ENCODE measurements at regions not wholly inside any gene's neighbourhood (a gene's known extent, or its start where the extent isn't known, plus 50 kb on each side); places are given as distances from the start of the nearest gene placed in this dataset.
A peak's percentile ranks its signal among the peaks of the same experiment; 100 is the strongest.

- in situ Hi-C loops (cut with MboI; ENCODE audit: low sequenced_read_pairs, unreplicated experiment): loop anchor here (10.0 to 25.0 kb wide), 4 partner anchors 62 to 894 kb away; partner anchors contain the start of genes RSPH3 and TAGAP
- peak; percentile 82 for DNase-seq (ENCODE audit: low spot score)
- no peak for TF ChIP-seq CTCF (IDR thresholded peaks at IDR 0.05; ENCODE audit: borderline replicate concordance, control extremely low read depth, extremely low read depth, insufficient read depth, missing control alignments)
These were observed 61.9 kb upstream of the TAGAP start for GRCh38 chr6:159106627-159107241.

GRCh38 chr6:159105716-159106115, 60.9 kb upstream of the TAGAP start:
- TF ChIP-seq CTCF (IDR thresholded peaks at IDR 0.05; ENCODE audit: borderline replicate concordance, control extremely low read depth, extremely low read depth, insufficient read depth, missing control alignments): no peak
- in situ Hi-C loops (cut with MboI; ENCODE audit: low sequenced_read_pairs, unreplicated experiment): loop anchor here (10.0 to 25.0 kb wide), 4 partner anchors 61 to 893 kb away; partner anchors contain the start of genes RSPH3 and TAGAP
- DNase-seq (ENCODE audit: low spot score): no peak

GRCh38 chr6:159104931-159105330, 60.1 kb upstream of the TAGAP start:
- in situ Hi-C loops (cut with MboI; ENCODE audit: low sequenced_read_pairs, unreplicated experiment): loop anchor here (10.0 to 25.0 kb wide), 4 partner anchors 60 to 893 kb away; partner anchors contain the start of genes RSPH3 and TAGAP
- DNase-seq (ENCODE audit: low spot score): no peak
- no peak for TF ChIP-seq CTCF (IDR thresholded peaks at IDR 0.05; ENCODE audit: borderline replicate concordance, control extremely low read depth, extremely low read depth, insufficient read depth, missing control alignments)

- in situ Hi-C loops (cut with MboI; ENCODE audit: low sequenced_read_pairs, unreplicated experiment): loop anchor here (10.0 to 25.0 kb wide), 4 partner anchors 60 to 892 kb away; partner anchors contain the start of genes RSPH3 and TAGAP
- DNase-seq (ENCODE audit: low spot score): peak; percentile 87
- TF ChIP-seq CTCF (IDR thresholded peaks at IDR 0.05; ENCODE audit: borderline replicate concordance, control extremely low read depth, extremely low read depth, insufficient read depth, missing control alignments): peak; percentile 85
These were observed 59.6 kb upstream of the TAGAP start for GRCh38 chr6:159104163-159104925.

GRCh38 chr6:159103396-159104162, 58.8 kb upstream of the TAGAP start:
- in situ Hi-C loops (cut with MboI; ENCODE audit: low sequenced_read_pairs, unreplicated experiment): loop anchor here (10.0 to 25.0 kb wide), 4 partner anchors 59 to 891 kb away; partner anchors contain the start of genes RSPH3 and TAGAP
- TF ChIP-seq CTCF (IDR thresholded peaks at IDR 0.05; ENCODE audit: borderline replicate concordance, control extremely low read depth, extremely low read depth, insufficient read depth, missing control alignments): no peak
- DNase-seq (ENCODE audit: low spot score): no peak
